Thyroid gland (tissue), 4 donors: ENCODE measurements at regions not wholly inside any gene's neighbourhood (a gene's known extent, or its start where the extent isn't known, plus 50 kb on each side); places are given as distances from the start of the nearest gene placed in this dataset.

Source experiments
- POLR2A ChIP-seq, 2 donors: fragments of 450-650 bp; IDR thresholded peaks; one replicate each; pipeline ENCODE4 v1.6.1; 2017; ENCODE audit warnings: antibody characterized with exemption in 2 of 2, mild to moderate bottlenecking in 2 of 2, moderate library complexity in 1 of 2
- TF ChIP-seq, protein P1 (sequence below), 6 experiments: fragments of 200-600 bp in 3 of 6; fragments of 450-650 bp in 3 of 6; sonication (generic) in 3 of 6; IDR thresholded peaks; one replicate each; pipeline ENCODE4 v1.5.1; 2016 to 2019; ENCODE audit warnings: antibody characterized with exemption in 6 of 6, mild to moderate bottlenecking in 2 of 6, inconsistent platforms in 1 of 6, moderate library complexity in 1 of 6

DNA sequence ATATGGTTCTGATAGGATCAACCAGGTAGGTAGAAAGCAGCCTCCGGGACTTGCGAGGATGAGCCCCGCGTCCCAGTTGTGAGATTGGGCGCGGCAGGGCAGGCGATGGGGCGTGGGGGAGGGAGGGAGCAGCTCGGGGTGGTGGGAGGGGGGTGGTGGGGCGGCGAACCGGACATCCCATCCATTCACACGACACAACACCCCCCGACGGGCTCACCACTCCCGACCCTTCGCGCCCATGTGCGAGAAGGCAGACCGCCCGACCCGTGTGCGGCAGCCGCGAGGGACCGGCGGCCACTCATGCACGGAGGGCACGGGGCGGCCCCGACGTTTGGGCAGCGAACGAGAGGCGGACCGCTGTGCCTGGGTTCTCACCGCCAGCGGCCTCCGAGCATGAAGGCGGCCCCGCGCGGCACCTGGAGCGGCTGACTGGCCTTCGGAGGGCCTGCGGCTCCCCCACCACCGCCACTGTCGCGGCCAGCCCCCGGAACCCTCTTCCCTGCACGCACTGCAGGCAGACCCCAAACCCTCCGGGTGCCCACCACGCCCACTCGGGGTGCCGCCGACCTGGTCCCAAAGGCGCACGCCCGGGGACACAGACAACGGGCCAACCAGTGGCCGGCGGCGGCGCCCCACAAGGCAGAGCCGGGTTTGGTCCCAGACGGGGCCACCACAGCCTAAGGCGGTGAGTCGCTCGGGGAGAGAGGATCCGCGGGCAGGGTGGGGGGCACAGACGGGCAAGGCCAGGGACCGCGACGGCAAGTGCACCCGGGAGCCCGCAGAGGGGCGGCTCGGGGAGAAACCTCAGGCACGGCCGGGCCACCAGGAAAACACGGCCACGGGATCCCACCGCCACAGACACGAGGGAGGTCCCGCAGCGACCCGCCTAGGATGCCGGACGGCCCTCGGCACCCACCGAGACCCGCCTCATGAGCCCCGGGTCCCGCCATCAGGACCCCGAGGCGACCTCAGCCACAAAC, 769.2 kb upstream of the DEFB115 start:
- TF ChIP-seq POLR2A (IDR thresholded peaks at IDR 0.05) = no peak
- TF ChIP-seq, protein P1, sequence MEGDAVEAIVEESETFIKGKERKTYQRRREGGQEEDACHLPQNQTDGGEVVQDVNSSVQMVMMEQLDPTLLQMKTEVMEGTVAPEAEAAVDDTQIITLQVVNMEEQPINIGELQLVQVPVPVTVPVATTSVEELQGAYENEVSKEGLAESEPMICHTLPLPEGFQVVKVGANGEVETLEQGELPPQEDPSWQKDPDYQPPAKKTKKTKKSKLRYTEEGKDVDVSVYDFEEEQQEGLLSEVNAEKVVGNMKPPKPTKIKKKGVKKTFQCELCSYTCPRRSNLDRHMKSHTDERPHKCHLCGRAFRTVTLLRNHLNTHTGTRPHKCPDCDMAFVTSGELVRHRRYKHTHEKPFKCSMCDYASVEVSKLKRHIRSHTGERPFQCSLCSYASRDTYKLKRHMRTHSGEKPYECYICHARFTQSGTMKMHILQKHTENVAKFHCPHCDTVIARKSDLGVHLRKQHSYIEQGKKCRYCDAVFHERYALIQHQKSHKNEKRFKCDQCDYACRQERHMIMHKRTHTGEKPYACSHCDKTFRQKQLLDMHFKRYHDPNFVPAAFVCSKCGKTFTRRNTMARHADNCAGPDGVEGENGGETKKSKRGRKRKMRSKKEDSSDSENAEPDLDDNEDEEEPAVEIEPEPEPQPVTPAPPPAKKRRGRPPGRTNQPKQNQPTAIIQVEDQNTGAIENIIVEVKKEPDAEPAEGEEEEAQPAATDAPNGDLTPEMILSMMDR (IDR thresholded peaks at IDR 0.05) = no peak
